Liver (tissue), 3 donors: ENCODE measurements at regions not wholly inside any gene's neighbourhood (a gene's known extent, or its start where the extent isn't known, plus 50 kb on each side); places are given as distances from the start of the nearest gene placed in this dataset.

Experiments used
- CTCF ChIP-seq: fragments of 150-350 bp; IDR thresholded peaks from 2 replicates; pipeline ENCODE4 v1.5.1; 2017; ENCODE audit warnings: improper control_type of control experiment, low read depth, low read length; ENCODE audit not compliant: missing input control
- SP1 ChIP-seq: IDR thresholded peaks from 2 replicates; pipeline ENCODE4 v1.6.1; 2018; ENCODE audit warnings: antibody characterized with exemption, mild to moderate bottlenecking
- donor health status: healthy.
- donor health status: healthy.

GRCh38 chr9:29906065-29906464, 2332.8 kb upstream of the C9orf72 start:
- no peak for TF ChIP-seq CTCF
- no peak for TF ChIP-seq SP1
